ENCODE measurements at regions not wholly inside any gene's neighbourhood (a gene's known extent, or its start where the extent isn't known, plus 50 kb on each side); places are given as distances from the start of the nearest gene placed in this dataset.

GRCh38 chr2:67524213-67524612, 127.1 kb downstream of the ETAA1 start:
- no peak for TF ChIP-seq ZFX (IDR thresholded peaks at IDR 0.05)
- no peak for TF ChIP-seq CTCF (IDR thresholded peaks at IDR 0.05 in 2 of 3, conservative IDR thresholded peaks at IDR 0.05 in 1 of 3; ENCODE audit: borderline replicate concordance in 1 of 3, insufficient read depth in 1 of 3, low read depth in 2 of 3, low read length in 2 of 3)
- TF ChIP-seq CBX3 (IDR thresholded peaks at IDR 0.05; ENCODE audit: low read depth) = no peak
- no peak for TF ChIP-seq POLR2A (IDR thresholded peaks at IDR 0.05; ENCODE audit: borderline replicate concordance, extremely low read depth, insufficient read depth, insufficient read length)
- TF ChIP-seq POLR2AphosphoS5 (IDR thresholded peaks at IDR 0.05; ENCODE audit: low read depth, low read length) = no peak
- TF ChIP-seq EGR1 (IDR thresholded peaks at IDR 0.05; ENCODE audit: low read depth) = no peak
- no peak for TF ChIP-seq EZH2 (IDR thresholded peaks at IDR 0.05)
- no peak for TF ChIP-seq REST (IDR thresholded peaks at IDR 0.05; ENCODE audit: low read depth)
- no peak for TF ChIP-seq ZBTB33 (IDR thresholded peaks at IDR 0.05; ENCODE audit: extremely low read depth, insufficient replicate concordance, low read length)
- no peak for TF ChIP-seq FOSL1 (IDR thresholded peaks at IDR 0.05; ENCODE audit: low read depth)
- TF ChIP-seq ZNF274 (IDR thresholded peaks at IDR 0.05; ENCODE audit: low read depth, low read length) = no peak
- TF ChIP-seq SRF (IDR thresholded peaks at IDR 0.05; ENCODE audit: low read depth) = no peak
- TF ChIP-seq TCF7L2 (IDR thresholded peaks at IDR 0.05; ENCODE audit: borderline replicate concordance, extremely low read depth, insufficient read depth, insufficient read length) = no peak
- no peak for TF ChIP-seq YY1 (IDR thresholded peaks at IDR 0.05; ENCODE audit: extremely low read depth, insufficient replicate concordance, low read depth, low read length)
- Histone ChIP-seq H3K27me3 (ENCODE audit: insufficient read depth, low read length) (peaks cover 12% of the 10 kb centered on the region), H3K9me3 (ENCODE audit: control insufficient read depth in 1 of 2, insufficient read depth in 1 of 2, low read depth in 1 of 2, low read length in 2 of 2) (no peaks in the 10 kb centered on the region), H3K27ac (ENCODE audit: low read depth, low read length) (no peak overlapping the region), H3K9me2 (ENCODE audit: insufficient read depth) (no peaks in the 10 kb centered on the region), H3K4me3 (replicated peaks in 1 of 2; ENCODE audit: low read depth in 1 of 2, low read length in 2 of 2) (no peak overlapping the region), H3K79me2 (ENCODE audit: insufficient read depth, low read length) (no peaks in the 10 kb centered on the region), H2AFZ (ENCODE audit: low read depth, low read length, poor library complexity, severe bottlenecking) (no peak overlapping the region), H3K9ac (ENCODE audit: low read length) (no peak overlapping the region), H3K4me1 (ENCODE audit: control insufficient read depth in 1 of 2, insufficient read depth in 2 of 2, low read length in 2 of 2) (no peaks in the 10 kb centered on the region), H4K20me1 (ENCODE audit: insufficient read depth) (no peaks in the 10 kb centered on the region), H3K36me3 (ENCODE audit: control insufficient read depth in 1 of 2, insufficient read depth in 2 of 2, low read length in 2 of 2) (no peaks in the 10 kb centered on the region), H3K4me2 (ENCODE audit: low read length) (no peak overlapping the region)
- intact Hi-C loops (cut with micrococcal nuclease) = no loop called here
- DNase-seq (ENCODE audit: low read depth, low spot score) (no peak), ATAC-seq (no peak)
- no TSS peak for BruUV-seq (replicated peaks)
- ChIA-PET RAD21 (ENCODE audit: low non-redundant PET in 1 of 2, low total read pairs in 2 of 2, uncharacterized antibody in 2 of 2, unreplicated experiment in 2 of 2) (no interaction called here), POLR2A (no interaction called here), CTCF (no interaction called here)

Measured in HCT116 (cell line).